ENCODE measurements at regions not wholly inside any gene's neighbourhood (a gene's known extent, or its start where the extent isn't known, plus 50 kb on each side); places are given as distances from the start of the nearest gene placed in this dataset.

GRCh38 chr10:131841131-131841660, 59.6 kb upstream of the PPP2R2D start:
- no peaks in the 10 kb centered on the region for H4K20me1 ChIP-seq (ENCODE audit: insufficient read depth)
- H3K27ac ChIP-seq, result no peak overlapping the region
- no peaks in the 10 kb centered on the region for H3K79me2 ChIP-seq (ENCODE audit: insufficient read depth, low read depth)
- H3K27me3 ChIP-seq (ENCODE audit: insufficient read depth, low read depth), result peaks cover 13% of the 10 kb centered on the region; the same call in 1 of the 2 replicates
- H3K4me1 ChIP-seq (ENCODE audit: low read depth, poor library complexity, severe bottlenecking), result no peaks in the 10 kb centered on the region
- TF ChIP-seq CTCF (conservative IDR thresholded peaks at IDR 0.05; ENCODE audit: low read depth, low read length), result no peak
- H3K4me3 ChIP-seq (IDR thresholded peaks at IDR 0.05; ENCODE audit: insufficient read depth, low read depth, low read length), result no peak overlapping the region
- H2AFZ ChIP-seq (ENCODE audit: low read depth), result no peak overlapping the region
- no peaks in the 10 kb centered on the region for H3K36me3 ChIP-seq (ENCODE audit: insufficient read depth)
- H3K4me2 ChIP-seq, result no peak overlapping the region
- H3K9ac ChIP-seq, result no peak overlapping the region

- Histone ChIP-seq H3K4me1 (ENCODE audit: low read depth, poor library complexity, severe bottlenecking) (no peaks in the 10 kb centered on the region), H3K36me3 (ENCODE audit: insufficient read depth) (no peaks in the 10 kb centered on the region), H3K27me3 (ENCODE audit: insufficient read depth, low read depth) (peaks cover 14% of the 10 kb centered on the region; the same call in 1 of the 2 replicates), H3K4me2 (no peak overlapping the region), H3K4me3 (IDR thresholded peaks at IDR 0.05; ENCODE audit: insufficient read depth, low read depth, low read length) (no peak overlapping the region), H3K27ac (no peak overlapping the region), H4K20me1 (ENCODE audit: insufficient read depth) (no peaks in the 10 kb centered on the region), H3K79me2 (ENCODE audit: insufficient read depth, low read depth) (no peaks in the 10 kb centered on the region), H2AFZ (ENCODE audit: low read depth) (no peak overlapping the region), H3K9ac (no peak overlapping the region)
- no peak for TF ChIP-seq CTCF (conservative IDR thresholded peaks at IDR 0.05; ENCODE audit: low read depth, low read length)
Observed at GRCh38 chr10:131841661-131842139, 59.1 kb upstream of the PPP2R2D start.

GRCh38 chr10:131842351-131843088, 58.3 kb upstream of the PPP2R2D start:
- no peak for TF ChIP-seq CTCF (conservative IDR thresholded peaks at IDR 0.05; ENCODE audit: low read depth, low read length)
- no peak overlapping the region for H3K27ac ChIP-seq
- peaks cover 14% of the 10 kb centered on the region for H3K27me3 ChIP-seq (ENCODE audit: insufficient read depth, low read depth)
- no peak overlapping the region for H2AFZ ChIP-seq (ENCODE audit: low read depth)
- no peak overlapping the region for H3K4me3 ChIP-seq (IDR thresholded peaks at IDR 0.05; ENCODE audit: insufficient read depth, low read depth, low read length)
- no peak overlapping the region for H3K4me2 ChIP-seq
- no peak overlapping the region for H3K9ac ChIP-seq
- no peaks in the 10 kb centered on the region for H3K36me3 ChIP-seq (ENCODE audit: insufficient read depth)
- no peaks in the 10 kb centered on the region for H4K20me1 ChIP-seq (ENCODE audit: insufficient read depth)
- H3K4me1 ChIP-seq (ENCODE audit: low read depth, poor library complexity, severe bottlenecking), result no peaks in the 10 kb centered on the region
- H3K79me2 ChIP-seq (ENCODE audit: insufficient read depth, low read depth), result no peaks in the 10 kb centered on the region

- Histone ChIP-seq H2AFZ (ENCODE audit: low read depth) (no peak overlapping the region), H3K4me3 (IDR thresholded peaks at IDR 0.05; ENCODE audit: insufficient read depth, low read depth, low read length) (no peak overlapping the region), H3K27me3 (ENCODE audit: insufficient read depth, low read depth) (peaks cover 14% of the 10 kb centered on the region), H3K4me1 (ENCODE audit: low read depth, poor library complexity, severe bottlenecking) (no peaks in the 10 kb centered on the region), H3K4me2 (no peak overlapping the region), H3K27ac (no peak overlapping the region), H3K9ac (no peak overlapping the region), H3K36me3 (ENCODE audit: insufficient read depth) (no peaks in the 10 kb centered on the region), H3K79me2 (ENCODE audit: insufficient read depth, low read depth) (no peaks in the 10 kb centered on the region), H4K20me1 (ENCODE audit: insufficient read depth) (no peaks in the 10 kb centered on the region)
- TF ChIP-seq CTCF (conservative IDR thresholded peaks at IDR 0.05; ENCODE audit: low read depth, low read length), result no peak
Observed at GRCh38 chr10:131843089-131843595, 57.7 kb upstream of the PPP2R2D start.
